ENCODE measurements at regions not wholly inside any gene's neighbourhood (a gene's known extent, or its start where the extent isn't known, plus 50 kb on each side); places are given as distances from the start of the nearest gene placed in this dataset.

- H3K27ac ChIP-seq: no peak overlapping the region
These were observed 944.5 kb downstream of the REEP3 start for GRCh38 chr10:64465653-64466052.

GRCh38 chr10:64468219-64468618 is 947.0 kb downstream of the REEP3 start:
- TF ChIP-seq, protein P1, sequence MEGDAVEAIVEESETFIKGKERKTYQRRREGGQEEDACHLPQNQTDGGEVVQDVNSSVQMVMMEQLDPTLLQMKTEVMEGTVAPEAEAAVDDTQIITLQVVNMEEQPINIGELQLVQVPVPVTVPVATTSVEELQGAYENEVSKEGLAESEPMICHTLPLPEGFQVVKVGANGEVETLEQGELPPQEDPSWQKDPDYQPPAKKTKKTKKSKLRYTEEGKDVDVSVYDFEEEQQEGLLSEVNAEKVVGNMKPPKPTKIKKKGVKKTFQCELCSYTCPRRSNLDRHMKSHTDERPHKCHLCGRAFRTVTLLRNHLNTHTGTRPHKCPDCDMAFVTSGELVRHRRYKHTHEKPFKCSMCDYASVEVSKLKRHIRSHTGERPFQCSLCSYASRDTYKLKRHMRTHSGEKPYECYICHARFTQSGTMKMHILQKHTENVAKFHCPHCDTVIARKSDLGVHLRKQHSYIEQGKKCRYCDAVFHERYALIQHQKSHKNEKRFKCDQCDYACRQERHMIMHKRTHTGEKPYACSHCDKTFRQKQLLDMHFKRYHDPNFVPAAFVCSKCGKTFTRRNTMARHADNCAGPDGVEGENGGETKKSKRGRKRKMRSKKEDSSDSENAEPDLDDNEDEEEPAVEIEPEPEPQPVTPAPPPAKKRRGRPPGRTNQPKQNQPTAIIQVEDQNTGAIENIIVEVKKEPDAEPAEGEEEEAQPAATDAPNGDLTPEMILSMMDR (IDR thresholded peaks at IDR 0.05): no peak
- Histone ChIP-seq H3K27ac (no peak overlapping the region), H3K4me1 (no peaks in the 10 kb centered on the region), H3K27me3 (no peaks in the 10 kb centered on the region), H3K4me3 (no peak overlapping the region), H3K36me3 (no peaks in the 10 kb centered on the region), H3K9me3 (no peaks in the 10 kb centered on the region)
- no peak for DNase-seq (ENCODE audit: low spot score)

More at GRCh38 chr10:64465653-64466052, 944.5 kb downstream of the REEP3 start:
- H3K36me3 ChIP-seq: no peaks in the 10 kb centered on the region
- no peaks in the 10 kb centered on the region for H3K9me3 ChIP-seq
- no peak for DNase-seq (ENCODE audit: low spot score)
- no peak overlapping the region for H3K4me3 ChIP-seq
- H3K4me1 ChIP-seq: no peaks in the 10 kb centered on the region
- TF ChIP-seq, protein P1 (IDR thresholded peaks at IDR 0.05): no peak
- H3K27me3 ChIP-seq: no peaks in the 10 kb centered on the region

GRCh38 chr10:64476506-64476905 is 955.3 kb downstream of the REEP3 start:
- no peaks in the 10 kb centered on the region for H3K36me3 ChIP-seq
- no peaks in the 10 kb centered on the region for H3K4me1 ChIP-seq
- H3K27ac ChIP-seq: no peak overlapping the region
- no peaks in the 10 kb centered on the region for H3K9me3 ChIP-seq
- H3K4me3 ChIP-seq: no peak overlapping the region
- DNase-seq (ENCODE audit: low spot score): no peak
- H3K27me3 ChIP-seq: no peaks in the 10 kb centered on the region
- TF ChIP-seq, protein P1 (IDR thresholded peaks at IDR 0.05): no peak

- no peak overlapping the region for H3K4me3 ChIP-seq
- DNase-seq (ENCODE audit: low spot score): no peak
- H3K9me3 ChIP-seq: no peaks in the 10 kb centered on the region
- no peaks in the 10 kb centered on the region for H3K27me3 ChIP-seq
- H3K36me3 ChIP-seq: no peaks in the 10 kb centered on the region
- H3K27ac ChIP-seq: no peak overlapping the region
- TF ChIP-seq, protein P1 (IDR thresholded peaks at IDR 0.05): no peak
- H3K4me1 ChIP-seq: no peaks in the 10 kb centered on the region
These were observed 956.6 kb downstream of the REEP3 start for GRCh38 chr10:64477791-64478190.

GRCh38 chr10:64484811-64485330 is 963.7 kb downstream of the REEP3 start:
- no peak overlapping the region for H3K4me3 ChIP-seq

More at GRCh38 chr10:64484811-64485330, 963.7 kb downstream of the REEP3 start:
- Histone ChIP-seq H3K27ac (no peak overlapping the region), H3K36me3 (no peaks in the 10 kb centered on the region), H3K27me3 (no peaks in the 10 kb centered on the region), H3K9me3 (no peaks in the 10 kb centered on the region), H3K4me1 (no peaks in the 10 kb centered on the region)
- TF ChIP-seq, protein P1 (IDR thresholded peaks at IDR 0.05): no peak
- DNase-seq (ENCODE audit: low spot score): no peak
